Breast epithelium (tissue), 4 donors: ENCODE measurements at regions not wholly inside any gene's neighbourhood (a gene's known extent, or its start where the extent isn't known, plus 50 kb on each side); places are given as distances from the start of the nearest gene placed in this dataset.

Source experiments
- DNase-seq, 2 donors: peaks; one replicate each; pipeline ENCODE4 v3.0.0-alpha.2; 2019; ENCODE audit warnings: low spot score in 2 of 2
- H3K27ac ChIP-seq, 2 donors: fragments of 200-600 bp; sonication (generic) in 1 of 2; one replicate each; pipeline ENCODE4 v1.5.1; 2016 to 2019; ENCODE audit warnings: mild to moderate bottlenecking in 1 of 2
- H3K27me3 ChIP-seq, 2 donors: fragments of 200-600 bp; sonication (generic) in 1 of 2; one replicate each; pipeline versions ENCODE4 v1.5.1 to v1.6.0; 2017 to 2019; ENCODE audit warnings: control low read depth in 1 of 2, mild to moderate bottlenecking in 1 of 2
- H3K36me3 ChIP-seq: fragments of 200-600 bp; one replicate; pipeline ENCODE4 v1.5.1; 2019
- H3K4me1 ChIP-seq, 2 donors: fragments of 200-600 bp; sonication (generic); one replicate each; pipeline ENCODE4 v1.5.1; 2016 to 2019; ENCODE audit warnings: control low read depth in 1 of 2
- H3K4me3 ChIP-seq, 3 donors: fragments of 200-600 bp; sonication (generic); 1 replicate in 2 of 3; 2 replicates in 1 of 3; pipeline ENCODE4 v1.5.1; 2016 to 2019; ENCODE audit warnings: mild to moderate bottlenecking in 3 of 3, moderate library complexity in 2 of 3
- H3K9me3 ChIP-seq, 2 donors: fragments of 200-600 bp; sonication (generic) in 1 of 2; one replicate each; pipeline ENCODE4 v1.5.1; 2016 to 2019; ENCODE audit warnings: control low read depth in 1 of 2
- POLR2A ChIP-seq: fragments of 450-650 bp; IDR thresholded peaks from one replicate; pipeline ENCODE4 v1.6.1; 2016; ENCODE audit warnings: antibody characterized with exemption, mild to moderate bottlenecking, moderate library complexity
- POLR2AphosphoS5 ChIP-seq, 3 donors: sonication (generic); formaldehyde crosslinking; IDR thresholded peaks; one replicate each; pipeline ENCODE4 v1.6.1; 2017; ENCODE audit warnings: antibody characterized with exemption in 3 of 3
- intact Hi-C: fragments of 100-400 bp; cut with DNase I; formaldehyde crosslinking; loops from one replicate; pipeline ENCODE4 v1.15.1; 2023; ENCODE audit warnings: low total_unique reads
- TF ChIP-seq, protein P1 (sequence below), 3 donors: fragments of 450-650 bp; IDR thresholded peaks; one replicate each; pipeline ENCODE4 v1.5.1; 2016 to 2017; ENCODE audit warnings: antibody characterized with exemption in 3 of 3, mild to moderate bottlenecking in 3 of 3, moderate library complexity in 3 of 3

DNA sequence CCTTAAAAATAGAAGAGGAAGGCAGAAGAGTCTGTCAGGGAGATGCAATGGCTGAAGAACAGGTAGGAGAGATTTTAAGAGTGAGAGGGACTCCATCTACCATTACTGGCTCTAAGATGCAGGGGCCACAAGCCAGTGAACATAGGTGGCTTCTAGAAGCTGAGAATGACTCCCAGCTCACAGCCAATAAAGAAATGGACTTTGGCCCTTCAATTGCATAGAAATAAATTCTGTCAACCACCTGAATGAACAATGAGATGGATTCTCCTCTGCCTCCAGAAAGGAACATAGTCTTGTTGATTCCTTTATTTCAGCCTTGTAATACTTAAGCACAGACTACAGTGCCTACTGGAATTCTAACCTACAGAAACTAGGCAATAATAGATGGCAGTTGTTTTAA is 603.3 kb upstream of the NXPH2 start:
- intact Hi-C loops, result no loop called here
- H3K9me3 ChIP-seq, result no peaks in the 10 kb centered on the region
- no peak for DNase-seq
- no peaks in the 10 kb centered on the region for H3K36me3 ChIP-seq
- no peak overlapping the region for H3K4me3 ChIP-seq
- TF ChIP-seq POLR2AphosphoS5 (IDR thresholded peaks at IDR 0.05) (no peak), POLR2A (no peak)
- TF ChIP-seq, protein P1, sequence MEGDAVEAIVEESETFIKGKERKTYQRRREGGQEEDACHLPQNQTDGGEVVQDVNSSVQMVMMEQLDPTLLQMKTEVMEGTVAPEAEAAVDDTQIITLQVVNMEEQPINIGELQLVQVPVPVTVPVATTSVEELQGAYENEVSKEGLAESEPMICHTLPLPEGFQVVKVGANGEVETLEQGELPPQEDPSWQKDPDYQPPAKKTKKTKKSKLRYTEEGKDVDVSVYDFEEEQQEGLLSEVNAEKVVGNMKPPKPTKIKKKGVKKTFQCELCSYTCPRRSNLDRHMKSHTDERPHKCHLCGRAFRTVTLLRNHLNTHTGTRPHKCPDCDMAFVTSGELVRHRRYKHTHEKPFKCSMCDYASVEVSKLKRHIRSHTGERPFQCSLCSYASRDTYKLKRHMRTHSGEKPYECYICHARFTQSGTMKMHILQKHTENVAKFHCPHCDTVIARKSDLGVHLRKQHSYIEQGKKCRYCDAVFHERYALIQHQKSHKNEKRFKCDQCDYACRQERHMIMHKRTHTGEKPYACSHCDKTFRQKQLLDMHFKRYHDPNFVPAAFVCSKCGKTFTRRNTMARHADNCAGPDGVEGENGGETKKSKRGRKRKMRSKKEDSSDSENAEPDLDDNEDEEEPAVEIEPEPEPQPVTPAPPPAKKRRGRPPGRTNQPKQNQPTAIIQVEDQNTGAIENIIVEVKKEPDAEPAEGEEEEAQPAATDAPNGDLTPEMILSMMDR (IDR thresholded peaks at IDR 0.05), result no peak
- no peaks in the 10 kb centered on the region for H3K4me1 ChIP-seq
- no peaks in the 10 kb centered on the region for H3K27me3 ChIP-seq
- no peak overlapping the region for H3K27ac ChIP-seq

DNA sequence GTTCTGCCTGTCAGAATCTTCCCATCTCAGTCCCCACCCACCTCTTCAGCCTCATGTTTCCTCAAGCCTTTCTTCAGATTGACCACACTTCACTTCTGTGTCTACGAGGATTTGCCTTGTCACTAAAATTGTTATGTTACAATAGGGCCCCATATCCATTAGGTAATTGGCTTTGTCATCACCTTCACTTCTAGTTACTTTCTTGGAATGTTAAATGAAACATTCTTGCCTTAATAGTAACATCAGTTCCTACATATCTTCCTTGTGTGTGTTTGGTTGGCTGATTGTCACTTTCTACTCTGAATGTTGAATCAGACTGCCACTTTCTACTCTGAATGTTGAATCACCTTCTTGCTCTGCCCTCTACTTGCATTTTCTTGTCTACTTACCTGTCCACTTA is 599.9 kb upstream of the NXPH2 start:
- TF ChIP-seq, protein P1 (IDR thresholded peaks at IDR 0.05), result no peak
- TF ChIP-seq POLR2AphosphoS5 (IDR thresholded peaks at IDR 0.05) (no peak), POLR2A (no peak)
- intact Hi-C loops, result loop anchor here (1.0 kb wide), 1 partner anchor 21 kb away; no protein-coding TSS in a partner anchor

DNA sequence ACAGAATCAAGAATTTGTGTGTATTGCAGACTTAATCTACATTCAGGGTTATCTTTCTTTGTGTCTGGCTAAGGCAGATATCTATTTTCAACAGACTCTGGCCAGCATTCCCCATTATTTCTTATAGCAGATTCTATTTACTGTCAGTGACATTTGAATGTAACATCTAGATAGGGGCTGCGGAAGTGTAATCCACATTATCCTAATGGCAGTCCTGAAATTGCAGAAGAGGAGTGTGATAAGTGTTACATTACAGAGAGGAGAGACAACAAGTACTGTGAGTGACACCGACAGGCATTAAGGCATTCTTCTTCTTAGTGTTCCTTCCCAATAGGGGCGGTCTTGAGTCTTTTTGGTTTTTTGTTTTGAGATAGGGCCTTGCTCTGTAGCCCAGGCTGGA is 598.2 kb upstream of the NXPH2 start:
- Histone ChIP-seq H3K4me1 (no peaks in the 10 kb centered on the region), H3K36me3 (no peaks in the 10 kb centered on the region), H3K4me3 (no peak overlapping the region), H3K9me3 (no peaks in the 10 kb centered on the region), H3K27ac (no peak overlapping the region), H3K27me3 (no peaks in the 10 kb centered on the region)
- TF ChIP-seq POLR2AphosphoS5 (IDR thresholded peaks at IDR 0.05), result no peak
- TF ChIP-seq, protein P1 (IDR thresholded peaks at IDR 0.05), result no peak
- no peak for TF ChIP-seq POLR2A
- intact Hi-C loops, result no loop called here
- DNase-seq, result no peak

More for the DNA sequence above, 599.9 kb upstream of the NXPH2 start:
- H3K27me3 ChIP-seq, result no peaks in the 10 kb centered on the region
- H3K36me3 ChIP-seq, result no peaks in the 10 kb centered on the region
- H3K27ac ChIP-seq, result no peak overlapping the region
- DNase-seq, result no peak
- H3K9me3 ChIP-seq, result no peaks in the 10 kb centered on the region
- H3K4me1 ChIP-seq, result no peaks in the 10 kb centered on the region
- H3K4me3 ChIP-seq, result no peak overlapping the region

DNA sequence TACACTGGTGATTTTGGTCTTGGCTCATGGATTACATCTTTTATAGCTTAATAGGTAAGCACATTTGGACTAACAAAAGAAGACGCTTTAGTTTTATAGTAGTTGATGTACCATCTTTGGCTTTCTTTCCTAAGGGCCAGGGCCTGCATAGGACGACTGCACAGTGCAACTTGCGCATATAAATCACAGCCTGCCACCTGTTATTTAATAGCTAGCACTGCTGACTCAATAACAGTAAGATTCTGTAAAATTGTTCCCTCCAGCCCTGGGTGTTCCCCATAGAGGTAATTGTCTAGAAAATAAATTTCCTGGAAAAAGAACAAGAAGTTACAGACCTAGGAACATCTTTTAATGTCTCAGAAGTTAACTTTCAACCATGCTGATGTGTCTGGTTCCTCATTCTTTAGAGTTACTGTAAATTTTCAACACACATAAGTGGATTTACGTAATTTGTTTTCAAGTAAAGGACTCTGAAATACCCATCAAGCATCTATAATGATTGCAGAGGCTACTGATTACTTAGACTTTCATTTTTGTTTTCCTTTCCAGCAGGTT is 594.2 kb upstream of the NXPH2 start:
- DNase-seq, result no peak
- Histone ChIP-seq H3K36me3 (no peaks in the 10 kb centered on the region), H3K27ac (no peak overlapping the region), H3K9me3 (no peaks in the 10 kb centered on the region), H3K4me1 (no peaks in the 10 kb centered on the region), H3K27me3 (no peaks in the 10 kb centered on the region), H3K4me3 (no peak overlapping the region)
- TF ChIP-seq, protein P1 (IDR thresholded peaks at IDR 0.05), result no peak
- TF ChIP-seq POLR2A, result no peak
- no peak for TF ChIP-seq POLR2AphosphoS5 (IDR thresholded peaks at IDR 0.05)
- intact Hi-C loops, result no loop called here

DNA sequence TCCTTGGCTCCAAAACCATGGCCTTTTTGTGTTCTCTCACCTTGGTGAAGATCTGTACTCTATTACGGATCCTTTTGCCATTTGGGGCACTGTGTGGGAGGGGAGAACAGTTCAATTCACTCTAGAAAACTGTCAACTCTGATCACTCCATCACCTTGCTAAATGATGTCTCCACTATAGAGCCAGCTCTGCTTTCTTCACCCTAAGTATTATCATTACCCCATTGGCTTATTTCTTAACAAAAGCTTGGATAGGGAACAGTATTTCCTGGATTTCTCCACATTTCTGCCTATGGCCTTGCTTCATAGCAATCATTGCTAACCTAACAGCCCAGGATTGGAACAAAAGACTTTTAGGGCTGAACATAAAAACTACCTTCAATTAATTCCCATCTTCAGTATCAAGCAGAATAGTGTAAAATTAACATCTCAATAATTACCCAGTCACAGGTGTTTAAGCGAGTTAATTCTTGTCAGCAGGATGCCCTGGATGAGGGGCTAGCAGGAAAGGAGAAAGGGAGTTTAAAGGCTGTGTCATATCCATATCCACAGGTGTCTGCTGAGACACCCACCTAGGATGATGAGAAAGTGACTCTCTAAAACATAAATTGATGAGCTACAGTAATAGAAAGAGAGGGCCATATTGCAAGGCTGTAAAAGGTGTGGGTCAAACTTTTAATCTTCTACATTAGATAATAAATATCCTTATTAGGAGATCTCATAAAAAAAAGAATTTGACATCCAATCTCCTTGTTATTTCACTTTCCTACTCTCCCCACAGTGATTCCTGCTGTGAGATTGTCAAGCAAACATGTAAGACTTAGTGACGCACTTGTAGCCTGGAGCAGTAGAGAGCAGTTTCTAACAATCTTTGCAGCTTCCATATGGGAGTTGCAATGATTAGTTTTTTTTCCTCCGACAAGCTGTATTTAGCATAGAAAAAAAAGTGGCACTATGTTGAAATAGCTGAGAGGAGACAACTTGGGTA is 589.5 kb upstream of the NXPH2 start:
- DNase-seq, result no peak
- no peaks in the 10 kb centered on the region for H3K9me3 ChIP-seq
- TF ChIP-seq POLR2A, result no peak
- TF ChIP-seq POLR2AphosphoS5 (IDR thresholded peaks at IDR 0.05), result no peak
- TF ChIP-seq, protein P1 (IDR thresholded peaks at IDR 0.05), result no peak
- intact Hi-C loops, result no loop called here
- no peak overlapping the region for H3K4me3 ChIP-seq
- no peaks in the 10 kb centered on the region for H3K27me3 ChIP-seq
- H3K36me3 ChIP-seq, result no peaks in the 10 kb centered on the region
- H3K27ac ChIP-seq, result no peak overlapping the region
- H3K4me1 ChIP-seq, result no peaks in the 10 kb centered on the region
